SH-SY5Y (cell line): ENCODE measurements at regions not wholly inside any gene's neighbourhood (a gene's known extent, or its start where the extent isn't known, plus 50 kb on each side); places are given as distances from the start of the nearest gene placed in this dataset.

Experiments
- GATA2 ChIP-seq: IDR thresholded peaks from 2 replicates; pipeline ENCODE4 v1.6.1; 2011; ENCODE audit warnings: mild to moderate bottlenecking, low read depth, low read length
- GATA3 ChIP-seq: IDR thresholded peaks from 2 replicates; pipeline ENCODE4 v1.6.1; 2011; ENCODE audit warnings: low read depth, mild to moderate bottlenecking, low read length, moderate library complexity

DNA sequence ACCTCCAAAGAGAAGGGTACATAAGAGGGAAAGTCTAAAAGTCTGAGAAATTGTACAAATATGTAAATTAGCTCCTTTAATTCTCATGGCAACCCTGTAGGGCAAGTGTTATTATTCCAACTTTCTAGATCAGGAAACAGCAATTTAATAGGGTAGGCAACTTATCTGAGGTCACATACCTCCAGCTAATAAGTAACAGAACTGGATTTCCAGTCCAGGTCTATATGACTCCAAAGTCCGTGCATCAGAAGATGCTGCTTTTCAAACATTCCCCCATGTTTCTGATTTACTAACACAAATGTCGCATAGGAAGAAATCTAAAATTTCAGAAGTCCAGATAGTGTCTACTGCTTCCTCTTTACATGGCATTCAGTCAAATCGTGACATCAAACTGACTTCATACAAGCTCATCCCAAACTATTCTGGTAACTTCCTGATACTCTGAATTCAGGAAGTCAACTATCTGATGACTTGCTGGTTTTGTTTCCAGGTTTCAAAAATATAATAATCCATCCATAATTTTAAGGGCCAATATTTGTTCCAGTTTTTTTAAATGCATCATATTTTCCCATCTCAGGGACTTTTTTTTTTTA is 419.3 kb upstream of the ACVR2A start:
- TF ChIP-seq GATA3, result no peak
- no peak for TF ChIP-seq GATA2
